DND-41 (cell line): ENCODE measurements at regions not wholly inside any gene's neighbourhood (a gene's known extent, or its start where the extent isn't known, plus 50 kb on each side); places are given as distances from the start of the nearest gene placed in this dataset.

Experiments used
- EZH2 ChIP-seq: IDR thresholded peaks from 3 replicates; pipeline ENCODE4 v1.6.1; 2012; ENCODE audit warnings: borderline replicate concordance, low read depth, mild to moderate bottlenecking, moderate library complexity, low read length, inconsistent platforms; ENCODE audit not compliant: severe bottlenecking
- TF ChIP-seq, protein P1 (sequence below): IDR thresholded peaks from 2 replicates; pipeline ENCODE4 v1.5.1; 2012; ENCODE audit warnings: borderline replicate concordance, low read length, moderate library complexity, mild to moderate bottlenecking; ENCODE audit not compliant: poor library complexity, severe bottlenecking; ENCODE audit errors: extremely low read depth

DNA sequence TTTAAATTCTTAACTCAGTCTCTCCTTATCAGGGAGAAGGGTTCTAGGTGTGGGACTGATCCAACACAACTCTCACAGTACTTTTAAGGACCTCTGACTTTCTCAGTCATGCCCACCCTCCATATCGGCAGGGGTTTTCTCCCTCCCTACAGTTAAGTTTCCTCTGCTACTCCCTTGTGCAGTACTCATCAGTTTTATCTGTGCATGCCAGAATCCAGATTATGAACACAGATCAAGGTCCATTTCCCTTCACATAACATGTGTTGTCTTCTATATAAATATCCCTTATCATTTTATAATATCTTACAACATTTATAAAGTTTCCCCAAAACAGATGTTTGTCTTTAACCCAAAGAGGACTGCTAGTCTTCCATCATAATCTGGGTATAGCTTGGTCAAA lies 986.5 kb upstream of the ARRDC3 start:
- no peak for TF ChIP-seq EZH2
- TF ChIP-seq, protein P1, sequence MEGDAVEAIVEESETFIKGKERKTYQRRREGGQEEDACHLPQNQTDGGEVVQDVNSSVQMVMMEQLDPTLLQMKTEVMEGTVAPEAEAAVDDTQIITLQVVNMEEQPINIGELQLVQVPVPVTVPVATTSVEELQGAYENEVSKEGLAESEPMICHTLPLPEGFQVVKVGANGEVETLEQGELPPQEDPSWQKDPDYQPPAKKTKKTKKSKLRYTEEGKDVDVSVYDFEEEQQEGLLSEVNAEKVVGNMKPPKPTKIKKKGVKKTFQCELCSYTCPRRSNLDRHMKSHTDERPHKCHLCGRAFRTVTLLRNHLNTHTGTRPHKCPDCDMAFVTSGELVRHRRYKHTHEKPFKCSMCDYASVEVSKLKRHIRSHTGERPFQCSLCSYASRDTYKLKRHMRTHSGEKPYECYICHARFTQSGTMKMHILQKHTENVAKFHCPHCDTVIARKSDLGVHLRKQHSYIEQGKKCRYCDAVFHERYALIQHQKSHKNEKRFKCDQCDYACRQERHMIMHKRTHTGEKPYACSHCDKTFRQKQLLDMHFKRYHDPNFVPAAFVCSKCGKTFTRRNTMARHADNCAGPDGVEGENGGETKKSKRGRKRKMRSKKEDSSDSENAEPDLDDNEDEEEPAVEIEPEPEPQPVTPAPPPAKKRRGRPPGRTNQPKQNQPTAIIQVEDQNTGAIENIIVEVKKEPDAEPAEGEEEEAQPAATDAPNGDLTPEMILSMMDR = no peak
